Endometrium (tissue), 2 donors: ENCODE measurements at regions not wholly inside any gene's neighbourhood (a gene's known extent, or its start where the extent isn't known, plus 50 kb on each side); places are given as distances from the start of the nearest gene placed in this dataset.
"Not testable (repeated sequence)": the region's sequence is repeated elsewhere in the genome, so short reads cannot be mapped to it uniquely, and the experiment has no call there.

ENCODE experiments used
- FAIRE-seq: peaks from 2 replicates; lab custom pipeline; 2012; peaks lifted over from hg19 to GRCh38; lab: Jason Lieb, UNC
- donor health status: control.
- donor health status: control.

GRCh38 chr12:24668563-24668962 lies 280.3 kb downstream of the BCAT1 start:
- FAIRE-seq = no peak

- FAIRE-seq = no peak
These were observed 284.6 kb downstream of the BCAT1 start for GRCh38 chr12:24664161-24664880.

GRCh38 chr12:24661657-24662096 lies 287.2 kb downstream of the BCAT1 start:
- no peak for FAIRE-seq

- no peak for FAIRE-seq
These were observed 289.9 kb downstream of the BCAT1 start for GRCh38 chr12:24659016-24659415.

- FAIRE-seq = not testable (repeated sequence)
These were observed 294.6 kb downstream of the BCAT1 start for GRCh38 chr12:24654344-24654743.

- no peak for FAIRE-seq
These were observed 299.3 kb downstream of the BCAT1 start for GRCh38 chr12:24649634-24650033.

- FAIRE-seq = no peak
These were observed 299.7 kb downstream of the BCAT1 start for GRCh38 chr12:24649209-24649608.

- no peak for FAIRE-seq
These were observed 303.6 kb downstream of the BCAT1 start for GRCh38 chr12:24645254-24645653.

- no peak for FAIRE-seq
These were observed 305.5 kb downstream of the BCAT1 start for GRCh38 chr12:24643120-24644119.

GRCh38 chr12:24639641-24640040 lies 309.3 kb downstream of the BCAT1 start:
- no peak for FAIRE-seq

- no peak for FAIRE-seq
These were observed 316.4 kb downstream of the BCAT1 start for GRCh38 chr12:24632466-24632865.

GRCh38 chr12:24631676-24632426 lies 317.1 kb downstream of the BCAT1 start:
- FAIRE-seq = peak; percentile 45

- FAIRE-seq = no peak
These were observed 318.0 kb downstream of the BCAT1 start for GRCh38 chr12:24630856-24631255.

- FAIRE-seq = no peak
These were observed 318.5 kb downstream of the BCAT1 start for GRCh38 chr12:24630446-24630845.

- no peak for FAIRE-seq
These were observed 323.8 kb downstream of the BCAT1 start for GRCh38 chr12:24625103-24625502.

- FAIRE-seq = not testable (repeated sequence)
These were observed 328.9 kb downstream of the BCAT1 start for GRCh38 chr12:24619954-24620353.

- FAIRE-seq = no peak
These were observed 331.4 kb downstream of the BCAT1 start for GRCh38 chr12:24617471-24617870.

- FAIRE-seq = no peak
These were observed 332.9 kb downstream of the BCAT1 start for GRCh38 chr12:24615967-24616411.

- peak; percentile 85 for FAIRE-seq
These were observed 340.1 kb downstream of the BCAT1 start for GRCh38 chr12:24608637-24609285.

- no peak for FAIRE-seq
These were observed 340.8 kb downstream of the BCAT1 start for GRCh38 chr12:24608108-24608507.

GRCh38 chr12:24605916-24606315 lies 343.0 kb downstream of the BCAT1 start:
- FAIRE-seq = no peak

GRCh38 chr12:24605466-24605865 lies 343.4 kb downstream of the BCAT1 start:
- FAIRE-seq = no peak
